ENCODE measurements at regions not wholly inside any gene's neighbourhood (a gene's known extent, or its start where the extent isn't known, plus 50 kb on each side); places are given as distances from the start of the nearest gene placed in this dataset.

- ChIA-PET POLR2A (no interaction called here), CTCF (no interaction called here)
- ATAC-seq = no peak
- Histone ChIP-seq H3K4me3 (ENCODE audit: low read depth in 2 of 2, low read length in 2 of 2) (no peak overlapping the region), H3K27me3 (ENCODE audit: control insufficient read depth, insufficient read depth, low read length) (no peaks in the 10 kb centered on the region), H3K36me3 (ENCODE audit: control insufficient read depth, insufficient read depth, low read length) (no peaks in the 10 kb centered on the region), H3K4me1 (ENCODE audit: control insufficient read depth, insufficient read depth, low read length) (no peaks in the 10 kb centered on the region), H3K9me3 (ENCODE audit: control insufficient read depth, insufficient read depth, low read depth, low read length) (no peaks in the 10 kb centered on the region), H3K27ac (ENCODE audit: low read length) (no peak overlapping the region)
- no peak for DNase-seq (ENCODE audit: low read depth, low spot score)
- in situ Hi-C loops (cut with HindIII; ENCODE audit: low pct_unique_long_range_greater_than_20kb, low sequenced_read_pairs) = no loop called here
- intact Hi-C loops (cut with micrococcal nuclease; ENCODE audit: unreplicated experiment) = no loop called here
- TF ChIP-seq SIN3A (IDR thresholded peaks at IDR 0.05; ENCODE audit: borderline replicate concordance, insufficient read depth, low read depth, low read length) (no peak), REST (IDR thresholded peaks at IDR 0.05; ENCODE audit: insufficient read depth in 1 of 2, low read depth in 2 of 2, low read length in 1 of 2) (no peak), TCF7L2 (IDR thresholded peaks at IDR 0.05; ENCODE audit: low read depth, low read length) (no peak), POLR2AphosphoS5 (IDR thresholded peaks at IDR 0.05; ENCODE audit: low read depth, low read length) (no peak), CTCF (IDR thresholded peaks at IDR 0.05) (no peak)
- no TSS peak for BruUV-seq (replicated peaks)
Observed at GRCh38 chr4:81792521-81792920, 320.8 kb upstream of the RASGEF1B start.

DNA sequence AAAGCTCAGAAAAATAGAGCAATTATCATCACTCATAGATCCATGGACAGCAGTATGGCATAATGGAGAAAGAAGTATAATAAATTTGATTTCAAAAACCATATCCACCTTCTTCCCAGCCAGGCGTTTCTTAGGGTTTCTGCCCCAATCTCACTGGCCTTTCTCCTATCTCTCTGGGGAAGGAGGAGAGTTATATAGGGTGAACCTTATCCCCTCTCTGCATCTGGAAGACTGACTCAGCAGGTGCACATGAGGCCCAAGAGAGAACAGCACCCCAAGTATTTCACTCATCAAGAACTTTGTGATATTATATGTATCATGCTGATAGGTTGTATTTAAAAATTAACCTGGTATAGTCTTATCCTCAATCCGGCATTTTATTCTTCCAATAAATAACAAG is 318.8 kb upstream of the RASGEF1B start:
- CTCF ChIA-PET = no interaction called here
- H3K27ac ChIP-seq (ENCODE audit: low read length) = no peak overlapping the region
- no peaks in the 10 kb centered on the region for H3K4me1 ChIP-seq (ENCODE audit: control insufficient read depth, insufficient read depth, low read length)
- in situ Hi-C loops (cut with HindIII; ENCODE audit: low pct_unique_long_range_greater_than_20kb, low sequenced_read_pairs) = no loop called here
- intact Hi-C loops (cut with micrococcal nuclease; ENCODE audit: unreplicated experiment) = no loop called here
- H3K27me3 ChIP-seq (ENCODE audit: control insufficient read depth, insufficient read depth, low read length) = no peaks in the 10 kb centered on the region
- TF ChIP-seq REST (IDR thresholded peaks at IDR 0.05; ENCODE audit: insufficient read depth in 1 of 2, low read depth in 2 of 2, low read length in 1 of 2) (no peak), CTCF (IDR thresholded peaks at IDR 0.05) (no peak), SIN3A (IDR thresholded peaks at IDR 0.05; ENCODE audit: borderline replicate concordance, insufficient read depth, low read depth, low read length) (no peak), TCF7L2 (IDR thresholded peaks at IDR 0.05; ENCODE audit: low read depth, low read length) (no peak), POLR2AphosphoS5 (IDR thresholded peaks at IDR 0.05; ENCODE audit: low read depth, low read length) (no peak)
- BruUV-seq (replicated peaks) = no TSS peak
- ATAC-seq = no peak
- H3K36me3 ChIP-seq (ENCODE audit: control insufficient read depth, insufficient read depth, low read length) = no peaks in the 10 kb centered on the region
- DNase-seq (ENCODE audit: low read depth, low spot score) = no peak
- no peak overlapping the region for H3K4me3 ChIP-seq (ENCODE audit: low read depth in 2 of 2, low read length in 2 of 2)
- POLR2A ChIA-PET = no interaction called here
- no peaks in the 10 kb centered on the region for H3K9me3 ChIP-seq (ENCODE audit: control insufficient read depth, insufficient read depth, low read depth, low read length)

Data from Panc1 (cell line).